Posterior vena cava (tissue), 2 donors: ENCODE measurements at regions not wholly inside any gene's neighbourhood (a gene's known extent, or its start where the extent isn't known, plus 50 kb on each side); places are given as distances from the start of the nearest gene placed in this dataset.

Experiments used
- DNase-seq: peaks from one replicate; pipeline ENCODE4 v3.0.0-alpha.2; 2020; ENCODE audit warnings: low spot score
- intact Hi-C, 2 donors: fragments of 100-400 bp; cut with DNase I; formaldehyde crosslinking; loops; one replicate each; pipeline versions ENCODE4 v1.14.1 to v1.14.2; 2022 to 2023
- donor health status: DM: yes; HTN: yes; CAD: no.
- donor health status: DM: yes; HTN: yes; CAD: no.

GRCh38 chr7:145957160-145957890 is 159.3 kb upstream of the CNTNAP2 start:
- no peak for DNase-seq
- intact Hi-C loops = no loop called here

- intact Hi-C loops = no loop called here
- no peak for DNase-seq
Measured at GRCh38 chr7:145951566-145951965, 165.0 kb upstream of the CNTNAP2 start.

GRCh38 chr7:145928937-145929336 is 187.7 kb upstream of the CNTNAP2 start:
- intact Hi-C loops = no loop called here
- no peak for DNase-seq

- DNase-seq = no peak
- intact Hi-C loops = no loop called here
Measured at GRCh38 chr7:145919712-145920111, 196.9 kb upstream of the CNTNAP2 start.

- DNase-seq = no peak
- intact Hi-C loops = no loop called here
Measured at GRCh38 chr7:145916776-145917175, 199.8 kb upstream of the CNTNAP2 start.

- DNase-seq = no peak
- intact Hi-C loops = loop anchor here in 1 of 2 donors (2.0 kb wide), 1 partner anchor 15 kb away; no protein-coding TSS in a partner anchor
Measured at GRCh38 chr7:145915679-145916078, 200.9 kb upstream of the CNTNAP2 start.

- intact Hi-C loops = no loop called here
- DNase-seq = no peak
Measured at GRCh38 chr7:145909991-145910513, 206.5 kb upstream of the CNTNAP2 start.

GRCh38 chr7:145903658-145904057 is 212.9 kb upstream of the CNTNAP2 start:
- intact Hi-C loops = no loop called here
- no peak for DNase-seq

- no peak for DNase-seq
- intact Hi-C loops = no loop called here
Measured at GRCh38 chr7:145902123-145902522, 214.5 kb upstream of the CNTNAP2 start.

GRCh38 chr7:145899938-145900337 is 216.7 kb upstream of the CNTNAP2 start:
- DNase-seq = no peak
- intact Hi-C loops = loop anchor here in 1 of 2 donors (2.0 kb wide), 1 partner anchor 15 kb away; no protein-coding TSS in a partner anchor

GRCh38 chr7:145893925-145894535 is 222.6 kb upstream of the CNTNAP2 start:
- DNase-seq = no peak
- intact Hi-C loops = no loop called here

- intact Hi-C loops = no loop called here
- no peak for DNase-seq
Measured at GRCh38 chr7:145884716-145885514, 231.7 kb upstream of the CNTNAP2 start.

- intact Hi-C loops = no loop called here
- DNase-seq = no peak
Measured at GRCh38 chr7:145876376-145876775, 240.2 kb upstream of the CNTNAP2 start.

- no peak for DNase-seq
- intact Hi-C loops = no loop called here
Measured at GRCh38 chr7:145875267-145875666, 241.3 kb upstream of the CNTNAP2 start.

GRCh38 chr7:145868935-145869334 is 247.7 kb upstream of the CNTNAP2 start:
- no peak for DNase-seq
- intact Hi-C loops = no loop called here

GRCh38 chr7:145862212-145862611 is 254.4 kb upstream of the CNTNAP2 start:
- intact Hi-C loops = no loop called here
- DNase-seq = no peak

GRCh38 chr7:145860809-145861208 is 255.8 kb upstream of the CNTNAP2 start:
- intact Hi-C loops = no loop called here

GRCh38 chr7:145850636-145851035 is 266.0 kb upstream of the CNTNAP2 start:
- DNase-seq = no peak
- intact Hi-C loops = no loop called here

More at GRCh38 chr7:145860809-145861208, 255.8 kb upstream of the CNTNAP2 start:
- DNase-seq = no peak

- DNase-seq = no peak
- intact Hi-C loops = no loop called here
Measured at GRCh38 chr7:145848691-145849090, 267.9 kb upstream of the CNTNAP2 start.

GRCh38 chr7:145845345-145845744 is 271.3 kb upstream of the CNTNAP2 start:
- DNase-seq = no peak
- intact Hi-C loops = no loop called here
